Chondrocyte (in vitro differentiated cells): ENCODE measurements at regions not wholly inside any gene's neighbourhood (a gene's known extent, or its start where the extent isn't known, plus 50 kb on each side); places are given as distances from the start of the nearest gene placed in this dataset.

ENCODE experiments used
- DNase-seq: peaks from one replicate; pipeline ENCODE4 v3.0.0; 2021; ENCODE audit warnings: mixed read lengths, low spot score
- H3K27ac Mint-ChIP-seq: one replicate; pipeline ENCODE4 v1.8.0; 2021; ENCODE audit warnings: mild to moderate bottlenecking, moderate library complexity, mixed read lengths; ENCODE audit not compliant: unreplicated experiment
- H3K27me3 Mint-ChIP-seq: 2 replicates; pipeline ENCODE4 v1.8.0; 2021; ENCODE audit warnings: low read depth, mixed read lengths
- H3K36me3 Mint-ChIP-seq: 2 replicates; pipeline ENCODE4 v1.8.0; 2021; ENCODE audit warnings: low read depth, mixed read lengths
- H3K4me1 Mint-ChIP-seq: 2 replicates; pipeline ENCODE4 v1.8.0; 2021; ENCODE audit warnings: low read depth, mild to moderate bottlenecking, mixed read lengths
- H3K4me3 Mint-ChIP-seq: one replicate; pipeline ENCODE4 v1.8.0; 2021; ENCODE audit warnings: mild to moderate bottlenecking, moderate library complexity, mixed read lengths; ENCODE audit not compliant: unreplicated experiment
- H3K9me3 Mint-ChIP-seq: 2 replicates; pipeline ENCODE4 v1.8.0; 2021; ENCODE audit warnings: low read depth, mixed read lengths
- CTCF ChIP-seq: fragments of 200-600 bp; sonication (generic); IDR thresholded peaks from 2 replicates; pipeline ENCODE4 v1.5.0; 2021; ENCODE audit warnings: antibody characterized with exemption, mild to moderate bottlenecking, moderate library complexity

- no peak for TF ChIP-seq CTCF
- Mint-ChIP-seq H3K9me3 (peaks cover 8% of the 10 kb centered on the region), H3K36me3 (no peaks in the 10 kb centered on the region), H3K4me1 (no peaks in the 10 kb centered on the region), H3K27ac (no peak overlapping the region), H3K4me3 (no peak overlapping the region), H3K27me3 (no peaks in the 10 kb centered on the region)
- DNase-seq: no peak
Measured at GRCh38 chr3:16721494-16721893, 116.3 kb upstream of the DAZL start.

DNA sequence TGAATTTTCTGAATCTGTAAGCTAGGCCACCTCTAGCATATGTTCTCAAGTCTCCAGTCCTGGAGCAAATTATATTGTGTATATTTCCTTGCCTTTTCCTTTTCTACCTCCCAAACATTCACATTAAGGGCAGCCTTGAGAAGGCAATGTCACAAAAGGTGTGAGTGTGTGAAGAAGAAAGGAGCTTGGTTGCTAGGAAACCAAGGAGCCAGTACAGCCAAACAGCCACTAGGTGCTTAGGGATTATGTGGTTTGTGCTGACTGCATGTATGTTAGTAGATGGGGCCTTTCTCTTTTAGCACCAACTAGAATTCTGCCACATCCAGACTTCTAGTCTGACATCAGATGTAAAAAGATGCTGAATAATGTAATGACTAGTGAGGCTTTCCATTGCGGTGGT is 118.8 kb upstream of the DAZL start:
- peak; percentile 24 for TF ChIP-seq CTCF
- no peak for DNase-seq
- Mint-ChIP-seq H3K36me3 (no peaks in the 10 kb centered on the region), H3K4me3 (no peak overlapping the region), H3K9me3 (peaks cover 9% of the 10 kb centered on the region), H3K4me1 (peaks cover 4% of the 10 kb centered on the region), H3K27ac (no peak overlapping the region), H3K27me3 (no peaks in the 10 kb centered on the region)

- peaks cover 5% of the 10 kb centered on the region for H3K4me1 Mint-ChIP-seq
- H3K27ac Mint-ChIP-seq: no peak overlapping the region
- no peaks in the 10 kb centered on the region for H3K36me3 Mint-ChIP-seq
- peaks cover 9% of the 10 kb centered on the region for H3K9me3 Mint-ChIP-seq
- H3K4me3 Mint-ChIP-seq: no peak overlapping the region
- no peaks in the 10 kb centered on the region for H3K27me3 Mint-ChIP-seq
- TF ChIP-seq CTCF: no peak
- DNase-seq: no peak
Measured at GRCh38 chr3:16724487-16724886, 119.3 kb upstream of the DAZL start.

- Mint-ChIP-seq H3K27me3 (no peaks in the 10 kb centered on the region), H3K27ac (no peak overlapping the region), H3K4me1 (peaks cover 5% of the 10 kb centered on the region), H3K36me3 (no peaks in the 10 kb centered on the region), H3K4me3 (no peak overlapping the region), H3K9me3 (peaks cover 9% of the 10 kb centered on the region)
- no peak for TF ChIP-seq CTCF
- DNase-seq: no peak
Measured at GRCh38 chr3:16725972-16726371, 120.7 kb upstream of the DAZL start.

DNA sequence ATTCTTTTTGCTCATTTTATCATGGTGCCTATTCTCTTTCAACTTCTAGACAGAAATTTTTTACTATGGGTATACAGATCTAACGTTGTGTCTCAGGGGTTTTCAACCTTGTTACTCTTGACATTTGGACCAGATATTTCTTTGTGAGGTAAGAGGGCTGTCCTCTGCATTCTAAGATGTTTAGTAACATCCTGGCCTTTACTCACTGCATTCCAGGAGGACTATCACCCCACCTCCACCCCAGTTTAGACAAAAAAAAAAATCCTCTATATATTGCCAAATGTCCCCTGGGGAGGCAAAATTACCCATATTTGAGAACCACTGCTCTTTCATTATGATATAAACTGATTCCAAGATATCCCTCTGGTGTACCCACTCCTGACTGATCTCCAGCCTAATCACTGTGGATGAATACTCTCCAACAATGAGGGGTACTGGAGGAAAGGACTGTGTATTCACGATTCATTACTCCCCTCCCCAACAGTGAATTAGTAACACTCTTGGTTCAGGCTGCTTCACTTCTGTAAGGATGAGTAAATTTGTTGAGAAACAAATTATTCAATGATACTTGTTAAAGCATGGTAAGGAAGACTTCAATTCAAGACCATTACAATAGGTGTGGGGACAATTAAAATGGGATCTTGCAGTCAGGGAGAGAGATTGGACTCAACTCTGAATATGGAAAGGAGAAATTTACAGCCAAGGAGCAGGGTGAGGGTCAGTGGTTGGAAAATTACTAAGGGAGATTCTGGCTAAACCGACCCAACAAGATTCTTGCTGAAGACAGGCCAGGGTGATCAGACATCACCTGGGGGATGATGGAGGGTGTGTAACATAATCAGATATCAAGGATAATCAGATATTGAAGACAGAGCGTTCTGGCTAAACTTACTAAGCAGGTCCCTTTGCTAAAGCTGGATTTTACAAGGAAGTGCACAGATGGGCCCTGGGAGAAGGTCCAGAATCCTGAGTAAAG is 123.8 kb upstream of the DAZL start:
- H3K9me3 Mint-ChIP-seq: peaks cover 33% of the 10 kb centered on the region

More for the DNA sequence above, 123.8 kb upstream of the DAZL start:
- no peak for DNase-seq
- peaks cover 5% of the 10 kb centered on the region for H3K4me1 Mint-ChIP-seq
- no peak overlapping the region for H3K4me3 Mint-ChIP-seq
- no peak for TF ChIP-seq CTCF
- no peaks in the 10 kb centered on the region for H3K27me3 Mint-ChIP-seq
- H3K27ac Mint-ChIP-seq: no peak overlapping the region
- peaks cover 5% of the 10 kb centered on the region for H3K36me3 Mint-ChIP-seq
